ENCODE measurements at regions not wholly inside any gene's neighbourhood (a gene's known extent, or its start where the extent isn't known, plus 50 kb on each side); places are given as distances from the start of the nearest gene placed in this dataset.

DNA sequence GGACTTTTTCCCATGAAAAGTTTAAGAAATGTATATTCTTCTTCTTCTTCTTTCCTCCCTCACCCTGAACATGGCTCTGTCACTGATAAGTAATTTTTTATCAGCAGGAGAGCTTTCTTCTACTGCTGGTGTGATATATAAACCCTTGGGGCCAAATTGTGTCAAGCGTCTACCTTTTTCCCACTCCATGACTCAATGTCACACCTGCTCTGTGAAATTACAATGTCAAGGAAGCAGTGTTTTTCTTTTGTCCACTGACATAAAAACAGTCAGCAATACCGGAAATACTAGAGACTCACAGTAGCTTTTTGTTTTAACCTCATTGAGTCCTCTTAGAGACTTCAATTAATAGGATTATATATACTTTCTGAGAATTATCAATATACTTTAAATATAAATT, 416.2 kb upstream of the ADGRL4 start:
- TF ChIP-seq NR1H2 (CRISPR knock-in tag; IDR thresholded peaks at IDR 0.05; ENCODE audit: borderline replicate concordance, low read depth) (no peak), RBAK (CRISPR knock-in tag; IDR thresholded peaks at IDR 0.05) (no peak), POLR2A (IDR thresholded peaks at IDR 0.05; ENCODE audit: insufficient read depth in 1 of 2, low read depth in 2 of 2, low read length in 2 of 2) (no peak), RXRB (CRISPR knock-in tag; IDR thresholded peaks at IDR 0.05; ENCODE audit: borderline replicate concordance) (no peak), ZNF337 (CRISPR knock-in tag; IDR thresholded peaks at IDR 0.05; ENCODE audit: borderline replicate concordance, low read depth) (no peak), ARID5B (CRISPR knock-in tag; IDR thresholded peaks at IDR 0.05) (no peak), ZSCAN29 (CRISPR knock-in tag; conservative IDR thresholded peaks at IDR 0.05) (no peak), SCMH1 (CRISPR knock-in tag; IDR thresholded peaks at IDR 0.05; ENCODE audit: borderline replicate concordance) (no peak), EP300 (IDR thresholded peaks at IDR 0.05; ENCODE audit: low read depth in 2 of 2, low read length in 2 of 2) (no peak), EP300 (CRISPR knock-in tag; IDR thresholded peaks at IDR 0.05; ENCODE audit: borderline replicate concordance) (no peak), SP1 (IDR thresholded peaks at IDR 0.05) (no peak), SP1 (CRISPR knock-in tag; IDR thresholded peaks at IDR 0.05) (no peak), NFE2 (CRISPR knock-in tag; IDR thresholded peaks at IDR 0.05) (no peak)
- TF ChIP-seq, protein P1, sequence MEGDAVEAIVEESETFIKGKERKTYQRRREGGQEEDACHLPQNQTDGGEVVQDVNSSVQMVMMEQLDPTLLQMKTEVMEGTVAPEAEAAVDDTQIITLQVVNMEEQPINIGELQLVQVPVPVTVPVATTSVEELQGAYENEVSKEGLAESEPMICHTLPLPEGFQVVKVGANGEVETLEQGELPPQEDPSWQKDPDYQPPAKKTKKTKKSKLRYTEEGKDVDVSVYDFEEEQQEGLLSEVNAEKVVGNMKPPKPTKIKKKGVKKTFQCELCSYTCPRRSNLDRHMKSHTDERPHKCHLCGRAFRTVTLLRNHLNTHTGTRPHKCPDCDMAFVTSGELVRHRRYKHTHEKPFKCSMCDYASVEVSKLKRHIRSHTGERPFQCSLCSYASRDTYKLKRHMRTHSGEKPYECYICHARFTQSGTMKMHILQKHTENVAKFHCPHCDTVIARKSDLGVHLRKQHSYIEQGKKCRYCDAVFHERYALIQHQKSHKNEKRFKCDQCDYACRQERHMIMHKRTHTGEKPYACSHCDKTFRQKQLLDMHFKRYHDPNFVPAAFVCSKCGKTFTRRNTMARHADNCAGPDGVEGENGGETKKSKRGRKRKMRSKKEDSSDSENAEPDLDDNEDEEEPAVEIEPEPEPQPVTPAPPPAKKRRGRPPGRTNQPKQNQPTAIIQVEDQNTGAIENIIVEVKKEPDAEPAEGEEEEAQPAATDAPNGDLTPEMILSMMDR (CRISPR knock-in tag; IDR thresholded peaks at IDR 0.05): no peak

All from HepG2 (cell line).